ENCODE measurements at regions not wholly inside any gene's neighbourhood (a gene's known extent, or its start where the extent isn't known, plus 50 kb on each side); places are given as distances from the start of the nearest gene placed in this dataset.

DNA sequence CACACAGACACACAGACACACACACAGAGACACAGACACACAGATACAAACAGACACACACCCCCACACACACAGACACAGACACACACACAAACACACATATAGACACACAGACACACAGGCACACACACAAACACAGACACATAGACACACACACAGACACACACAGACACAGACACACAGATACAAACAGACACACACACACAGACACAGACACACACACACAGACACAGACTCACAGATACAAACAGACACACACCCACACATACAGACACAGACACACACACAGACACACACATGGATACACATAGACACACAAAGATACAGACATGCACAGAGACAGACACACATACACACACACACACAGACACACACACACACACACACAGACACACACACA lies 174.5 kb downstream of the URI1 start:
- CTCF ChIA-PET, result no interaction called here

More for the DNA sequence above, 174.5 kb downstream of the URI1 start:
- Histone ChIP-seq H4K20me1 (ENCODE audit: insufficient read depth) (no peaks in the 10 kb centered on the region), H3K79me2 (ENCODE audit: insufficient read depth, low read length) (no peaks in the 10 kb centered on the region), H3K9me3 (ENCODE audit: control insufficient read depth in 1 of 2, insufficient read depth in 1 of 2, low read depth in 1 of 2, low read length in 2 of 2) (no peaks in the 10 kb centered on the region), H3K36me3 (ENCODE audit: control insufficient read depth in 1 of 2, insufficient read depth in 2 of 2, low read length in 2 of 2) (no peaks in the 10 kb centered on the region), H3K27me3 (ENCODE audit: insufficient read depth, low read length) (0 out of 2 replicates have a peak, but pooled peaks cover 2% of the 10 kb centered on the region), H3K4me1 (ENCODE audit: control insufficient read depth in 1 of 2, insufficient read depth in 2 of 2, low read length in 2 of 2) (no peaks in the 10 kb centered on the region), H3K9ac (ENCODE audit: low read length) (no peak overlapping the region), H2AFZ (ENCODE audit: low read depth, low read length, poor library complexity, severe bottlenecking) (no peak overlapping the region), H3K9me2 (ENCODE audit: insufficient read depth) (no peaks in the 10 kb centered on the region), H3K4me2 (ENCODE audit: low read length) (no peak overlapping the region), H3K4me3 (replicated peaks in 1 of 2; ENCODE audit: low read depth in 1 of 2, low read length in 2 of 2) (no peak overlapping the region), H3K27ac (ENCODE audit: low read depth, low read length) (no peak overlapping the region)
- ATAC-seq, result no peak
- intact Hi-C loops (cut with micrococcal nuclease), result no loop called here
- ChIA-PET RAD21 (ENCODE audit: low non-redundant PET in 1 of 2, low total read pairs in 2 of 2, uncharacterized antibody in 2 of 2, unreplicated experiment in 2 of 2) (no interaction called here), POLR2A (no interaction called here)
- BruUV-seq (replicated peaks), result no TSS peak
- DNase-seq (ENCODE audit: low read depth, low spot score), result no peak
- no peak for TF ChIP-seq POLR2AphosphoS5 (IDR thresholded peaks at IDR 0.05; ENCODE audit: low read depth, low read length)
- TF ChIP-seq, protein P1, sequence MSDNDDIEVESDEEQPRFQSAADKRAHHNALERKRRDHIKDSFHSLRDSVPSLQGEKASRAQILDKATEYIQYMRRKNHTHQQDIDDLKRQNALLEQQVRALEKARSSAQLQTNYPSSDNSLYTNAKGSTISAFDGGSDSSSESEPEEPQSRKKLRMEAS (IDR thresholded peaks at IDR 0.05), result no peak
- TF ChIP-seq ZFX (IDR thresholded peaks at IDR 0.05), result no peak
- no peak for TF ChIP-seq ZNF274 (IDR thresholded peaks at IDR 0.05; ENCODE audit: low read depth, low read length)
- no peak for TF ChIP-seq SRF (IDR thresholded peaks at IDR 0.05; ENCODE audit: low read depth)
- TF ChIP-seq TCF7L2 (IDR thresholded peaks at IDR 0.05; ENCODE audit: borderline replicate concordance, extremely low read depth, insufficient read depth, insufficient read length), result no peak
- no peak for TF ChIP-seq EZH2 (IDR thresholded peaks at IDR 0.05)
- TF ChIP-seq ELF1 (IDR thresholded peaks at IDR 0.05; ENCODE audit: borderline replicate concordance, low read depth), result no peak
- no peak for TF ChIP-seq FOSL1 (IDR thresholded peaks at IDR 0.05; ENCODE audit: low read depth)
- no peak for TF ChIP-seq POLR2A (IDR thresholded peaks at IDR 0.05; ENCODE audit: borderline replicate concordance, extremely low read depth, insufficient read depth, insufficient read length)
- no peak for TF ChIP-seq JUND (IDR thresholded peaks at IDR 0.05)
- TF ChIP-seq, protein P2, sequence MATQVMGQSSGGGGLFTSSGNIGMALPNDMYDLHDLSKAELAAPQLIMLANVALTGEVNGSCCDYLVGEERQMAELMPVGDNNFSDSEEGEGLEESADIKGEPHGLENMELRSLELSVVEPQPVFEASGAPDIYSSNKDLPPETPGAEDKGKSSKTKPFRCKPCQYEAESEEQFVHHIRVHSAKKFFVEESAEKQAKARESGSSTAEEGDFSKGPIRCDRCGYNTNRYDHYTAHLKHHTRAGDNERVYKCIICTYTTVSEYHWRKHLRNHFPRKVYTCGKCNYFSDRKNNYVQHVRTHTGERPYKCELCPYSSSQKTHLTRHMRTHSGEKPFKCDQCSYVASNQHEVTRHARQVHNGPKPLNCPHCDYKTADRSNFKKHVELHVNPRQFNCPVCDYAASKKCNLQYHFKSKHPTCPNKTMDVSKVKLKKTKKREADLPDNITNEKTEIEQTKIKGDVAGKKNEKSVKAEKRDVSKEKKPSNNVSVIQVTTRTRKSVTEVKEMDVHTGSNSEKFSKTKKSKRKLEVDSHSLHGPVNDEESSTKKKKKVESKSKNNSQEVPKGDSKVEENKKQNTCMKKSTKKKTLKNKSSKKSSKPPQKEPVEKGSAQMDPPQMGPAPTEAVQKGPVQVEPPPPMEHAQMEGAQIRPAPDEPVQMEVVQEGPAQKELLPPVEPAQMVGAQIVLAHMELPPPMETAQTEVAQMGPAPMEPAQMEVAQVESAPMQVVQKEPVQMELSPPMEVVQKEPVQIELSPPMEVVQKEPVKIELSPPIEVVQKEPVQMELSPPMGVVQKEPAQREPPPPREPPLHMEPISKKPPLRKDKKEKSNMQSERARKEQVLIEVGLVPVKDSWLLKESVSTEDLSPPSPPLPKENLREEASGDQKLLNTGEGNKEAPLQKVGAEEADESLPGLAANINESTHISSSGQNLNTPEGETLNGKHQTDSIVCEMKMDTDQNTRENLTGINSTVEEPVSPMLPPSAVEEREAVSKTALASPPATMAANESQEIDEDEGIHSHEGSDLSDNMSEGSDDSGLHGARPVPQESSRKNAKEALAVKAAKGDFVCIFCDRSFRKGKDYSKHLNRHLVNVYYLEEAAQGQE (IDR thresholded peaks at IDR 0.05; ENCODE audit: low read depth), result no peak
- TF ChIP-seq, protein P3, sequence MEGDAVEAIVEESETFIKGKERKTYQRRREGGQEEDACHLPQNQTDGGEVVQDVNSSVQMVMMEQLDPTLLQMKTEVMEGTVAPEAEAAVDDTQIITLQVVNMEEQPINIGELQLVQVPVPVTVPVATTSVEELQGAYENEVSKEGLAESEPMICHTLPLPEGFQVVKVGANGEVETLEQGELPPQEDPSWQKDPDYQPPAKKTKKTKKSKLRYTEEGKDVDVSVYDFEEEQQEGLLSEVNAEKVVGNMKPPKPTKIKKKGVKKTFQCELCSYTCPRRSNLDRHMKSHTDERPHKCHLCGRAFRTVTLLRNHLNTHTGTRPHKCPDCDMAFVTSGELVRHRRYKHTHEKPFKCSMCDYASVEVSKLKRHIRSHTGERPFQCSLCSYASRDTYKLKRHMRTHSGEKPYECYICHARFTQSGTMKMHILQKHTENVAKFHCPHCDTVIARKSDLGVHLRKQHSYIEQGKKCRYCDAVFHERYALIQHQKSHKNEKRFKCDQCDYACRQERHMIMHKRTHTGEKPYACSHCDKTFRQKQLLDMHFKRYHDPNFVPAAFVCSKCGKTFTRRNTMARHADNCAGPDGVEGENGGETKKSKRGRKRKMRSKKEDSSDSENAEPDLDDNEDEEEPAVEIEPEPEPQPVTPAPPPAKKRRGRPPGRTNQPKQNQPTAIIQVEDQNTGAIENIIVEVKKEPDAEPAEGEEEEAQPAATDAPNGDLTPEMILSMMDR (IDR thresholded peaks at IDR 0.05 in 2 of 3, conservative IDR thresholded peaks at IDR 0.05 in 1 of 3; ENCODE audit: borderline replicate concordance in 1 of 3, insufficient read depth in 1 of 3, low read depth in 2 of 3, low read length in 2 of 3), result no peak
